Daoy (cell line): ENCODE measurements at regions not wholly inside any gene's neighbourhood (a gene's known extent, or its start where the extent isn't known, plus 50 kb on each side); places are given as distances from the start of the nearest gene placed in this dataset.
"Not testable (repeated sequence)": the region's sequence is repeated elsewhere in the genome, so short reads cannot be mapped to it uniquely, and the experiment has no call there.

ENCODE experiments used
- DNase-seq: peaks from one replicate; pipeline ENCODE4 v3.0.0-alpha.2; 2015; ENCODE audit warnings: low read depth

DNA sequence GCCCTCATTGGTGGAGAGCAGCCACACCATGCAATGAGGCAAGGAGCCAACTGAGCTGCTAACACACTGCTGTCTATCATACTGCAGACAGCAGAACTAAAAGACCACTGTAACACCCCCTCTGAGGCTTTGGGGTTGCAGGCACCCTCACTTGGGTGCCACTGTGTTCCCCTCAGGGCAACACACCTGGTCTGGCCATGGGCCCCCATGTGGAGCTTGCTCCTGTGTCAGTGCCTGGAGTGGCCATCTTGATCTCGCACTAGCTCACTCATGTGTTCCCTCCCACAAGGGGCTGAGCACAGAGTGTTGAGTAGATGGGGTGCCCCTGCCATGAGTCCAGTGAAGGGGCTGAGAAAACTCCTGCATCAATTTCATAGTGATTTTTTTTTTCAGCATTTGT, 532.4 kb upstream of the FTMT start:
- DNase-seq: no peak

DNA sequence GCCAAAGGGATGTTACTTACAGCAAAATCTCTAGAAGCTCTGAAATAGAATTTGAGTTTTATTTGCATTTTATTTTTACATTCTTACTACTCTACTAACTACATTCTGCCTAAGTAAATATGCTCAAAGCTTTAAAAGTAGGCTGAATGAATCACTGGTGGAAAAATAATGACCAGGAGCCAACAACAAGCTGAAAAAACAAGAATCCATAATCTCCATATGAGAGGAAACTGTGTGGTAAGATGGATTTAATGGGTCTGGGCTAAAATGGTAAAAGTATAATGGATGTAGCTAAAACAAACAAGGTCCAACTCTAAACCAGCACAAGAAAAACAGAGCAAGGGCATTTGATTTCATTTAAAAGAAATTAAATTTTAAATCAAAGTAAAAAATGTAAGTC, 525.8 kb upstream of the FTMT start:
- peak; percentile 4 for DNase-seq

DNA sequence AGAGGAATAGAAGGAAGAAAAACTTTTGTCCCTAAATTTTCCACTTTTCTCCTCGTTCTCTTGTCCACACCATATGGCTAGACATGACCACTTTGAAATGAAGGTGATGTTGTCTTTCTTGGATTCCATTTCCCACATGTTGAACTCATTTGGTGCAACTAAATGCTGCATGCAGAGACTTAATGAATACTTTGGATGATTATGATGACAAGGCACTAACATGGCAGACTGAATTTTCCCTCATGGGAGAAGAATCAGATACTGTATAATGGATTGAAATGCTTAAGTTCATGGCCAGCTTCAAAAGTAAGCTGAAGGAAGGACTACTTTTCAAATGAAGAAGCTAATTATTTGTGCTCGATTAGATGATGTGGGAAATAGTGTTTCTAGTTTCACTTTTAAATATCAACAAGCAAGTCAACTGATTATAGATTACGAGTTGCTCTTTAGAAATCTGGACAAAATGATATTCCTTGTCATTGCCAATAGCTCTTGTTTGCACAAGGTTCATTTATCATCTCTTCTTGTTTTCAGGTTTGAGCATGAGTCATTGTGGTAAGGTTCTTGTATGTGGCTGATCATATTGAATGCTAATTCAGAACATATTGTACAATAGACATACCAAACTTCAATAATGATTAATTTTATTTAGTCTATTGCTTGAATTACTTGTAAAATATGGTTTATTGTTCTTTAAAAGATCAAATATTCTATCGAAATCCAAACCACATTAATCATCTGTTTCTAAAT, 501.3 kb upstream of the FTMT start:
- no peak for DNase-seq

DNA sequence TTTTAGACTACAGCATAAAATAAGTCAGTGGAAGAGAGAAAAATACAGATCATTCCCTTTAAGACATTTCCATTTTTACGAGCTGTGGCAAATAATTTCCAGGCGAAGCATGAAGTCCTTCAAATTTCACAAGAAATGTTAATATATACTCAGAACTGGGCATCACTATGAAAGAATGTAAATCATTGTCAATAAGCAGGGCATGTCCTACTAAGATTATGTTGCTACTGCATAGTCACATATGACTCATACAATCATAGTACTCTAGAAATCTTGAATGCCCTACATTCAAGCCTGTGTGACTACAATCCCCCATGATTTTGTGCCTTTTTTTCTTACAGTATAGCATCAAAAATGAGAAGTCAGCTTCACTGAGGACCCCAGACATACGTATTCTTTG, 485.2 kb upstream of the FTMT start:
- peak; percentile 9 for DNase-seq

DNA sequence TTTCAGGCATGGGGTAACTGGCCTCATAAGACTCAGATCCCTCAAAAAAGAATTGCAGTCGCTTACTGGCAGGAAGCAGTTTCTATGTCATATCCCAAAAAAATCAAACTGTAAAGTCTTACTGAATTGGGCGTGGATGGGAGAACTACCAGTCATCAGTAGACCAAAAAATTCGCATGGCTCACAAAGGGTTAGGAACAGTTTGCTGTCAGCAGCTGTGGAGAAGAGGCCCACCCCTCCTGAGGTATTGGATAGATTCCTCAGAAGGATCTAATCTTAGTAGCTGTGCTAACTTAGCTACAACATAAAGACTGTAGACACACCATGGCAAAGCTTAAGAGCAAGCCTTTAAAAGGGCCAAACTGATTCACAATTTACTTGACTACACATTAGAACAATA, 478.3 kb upstream of the FTMT start:
- no peak for DNase-seq

DNA sequence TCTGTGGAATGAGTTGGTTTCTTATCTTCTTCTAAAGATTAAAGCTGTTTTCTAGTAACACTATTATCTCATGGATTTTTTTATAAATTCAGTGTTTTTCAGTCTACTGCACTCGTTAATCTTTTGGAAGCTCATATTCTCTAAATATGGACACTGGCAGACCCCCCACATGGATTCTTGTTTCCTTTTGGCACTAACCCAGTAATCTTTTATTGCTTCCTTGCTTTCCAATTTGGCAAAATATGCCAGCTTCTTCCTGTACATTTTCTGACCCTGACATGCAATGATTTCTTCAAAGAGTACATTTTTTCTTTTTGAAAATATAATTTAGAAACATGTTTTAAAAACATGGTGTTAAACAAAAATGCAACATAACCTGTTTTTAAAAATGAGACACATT, 474.2 kb upstream of the FTMT start:
- DNase-seq: peak; percentile 7

DNA sequence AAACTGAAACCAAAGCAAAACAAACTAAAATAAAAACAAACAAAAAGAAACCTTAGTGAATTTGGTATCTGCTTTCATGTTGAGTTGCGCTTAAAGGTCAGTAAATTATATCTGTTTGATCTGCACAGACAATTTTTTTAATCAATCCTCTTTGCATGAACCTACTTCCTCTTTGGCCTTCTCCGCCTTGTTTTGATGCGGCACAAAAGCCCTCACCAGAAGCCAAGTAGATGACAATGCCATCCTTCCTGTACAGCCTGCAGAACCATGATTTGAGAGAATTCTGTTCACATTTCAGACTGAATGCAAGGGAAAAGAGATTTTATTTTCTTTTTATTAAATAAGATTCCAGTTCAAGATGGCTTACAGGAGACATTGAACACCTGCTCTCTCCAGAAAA, 473.6 kb upstream of the FTMT start:
- no peak for DNase-seq

DNA sequence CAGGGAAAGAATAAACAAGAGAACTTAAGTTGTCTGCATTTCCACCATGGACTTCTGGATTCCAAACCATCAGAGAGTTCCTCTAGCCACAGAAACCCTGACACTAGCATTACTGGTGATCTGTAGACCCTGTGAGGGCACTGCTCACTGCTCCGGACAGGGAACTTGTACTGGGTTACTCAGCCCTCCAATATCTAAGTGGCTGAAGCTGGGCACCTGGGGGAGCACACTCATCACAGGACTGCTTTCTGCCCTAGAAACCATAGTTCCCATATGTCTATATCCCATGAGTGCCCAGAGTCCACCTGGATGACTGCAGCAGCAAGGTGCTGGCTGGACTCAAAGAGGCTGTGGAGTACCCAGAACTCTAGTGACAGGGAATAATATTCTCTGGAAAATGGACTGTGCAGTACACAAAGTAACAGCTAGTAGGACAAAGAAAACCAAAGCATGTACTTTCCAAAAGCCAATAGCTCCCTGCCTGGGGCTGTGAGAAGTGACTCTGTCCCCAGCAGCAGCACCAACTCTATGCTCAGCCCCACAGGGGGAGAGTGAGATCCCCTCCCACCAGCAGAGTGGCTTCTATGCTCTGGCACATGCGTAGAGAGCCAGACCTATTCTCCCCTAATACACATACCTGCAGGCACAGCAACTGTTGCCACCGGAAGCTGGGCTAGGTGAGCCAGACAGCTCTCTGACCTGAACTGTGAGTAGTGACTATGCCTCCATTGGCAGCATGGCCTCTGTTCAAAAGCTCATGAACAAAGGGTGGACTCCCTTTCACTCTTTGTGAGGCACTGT, 472.9 kb upstream of the FTMT start:
- DNase-seq: no peak

DNA sequence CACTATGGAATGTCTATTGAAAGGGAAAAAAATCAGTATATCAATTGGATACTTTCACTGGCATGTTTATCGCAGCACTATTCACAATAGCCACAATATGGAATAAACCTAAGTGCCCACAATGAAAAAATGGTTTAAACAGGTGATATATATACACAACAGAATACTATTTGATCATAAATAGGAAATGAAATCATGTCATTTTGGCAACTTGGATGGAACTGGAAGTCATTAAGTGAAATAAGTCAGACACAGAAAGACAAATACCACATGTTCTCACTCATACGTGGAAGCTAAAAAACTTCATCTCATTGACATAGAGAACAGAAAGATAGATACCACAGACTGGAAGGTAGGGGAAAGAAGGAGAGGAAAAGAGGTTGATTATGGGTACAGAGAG, 471.6 kb upstream of the FTMT start:
- no peak for DNase-seq

DNA sequence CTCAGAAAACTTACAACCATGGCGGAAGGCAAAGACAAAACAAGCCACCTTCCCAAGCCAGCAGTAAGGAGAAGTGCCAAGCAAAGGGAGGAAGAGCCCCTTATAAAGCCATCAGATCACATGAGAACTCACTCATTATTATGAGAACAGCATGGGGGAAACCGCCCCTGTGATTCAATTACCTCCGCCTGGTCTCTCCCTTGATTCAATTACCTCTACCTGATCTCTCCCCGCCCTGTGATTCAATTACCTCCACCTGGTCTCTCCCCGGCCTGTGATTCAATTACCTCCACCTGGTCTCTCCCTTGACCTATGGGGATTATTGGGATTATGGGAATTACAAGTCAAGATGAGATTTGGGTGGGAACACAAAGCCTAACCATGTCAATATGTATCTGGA, 467.3 kb upstream of the FTMT start:
- no peak for DNase-seq

DNA sequence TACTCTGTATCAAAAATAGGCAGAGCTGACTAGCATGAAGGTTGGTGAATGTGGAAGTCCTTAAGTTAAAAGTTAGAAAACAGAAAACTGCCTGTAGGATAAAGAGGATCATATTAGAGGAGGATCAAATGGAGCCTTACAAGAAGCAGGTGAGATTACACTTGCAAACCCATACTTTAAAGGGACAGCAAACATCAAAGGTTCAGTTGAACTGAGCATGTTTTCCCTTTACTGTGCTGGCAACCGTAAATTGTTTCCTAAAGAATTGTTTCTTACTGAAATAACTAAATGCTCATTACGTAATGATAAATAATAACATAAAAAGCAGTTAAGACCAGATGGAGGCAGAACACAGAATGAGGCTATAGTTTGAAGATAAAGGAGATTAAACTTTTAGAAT, 465.3 kb upstream of the FTMT start:
- no peak for DNase-seq

DNA sequence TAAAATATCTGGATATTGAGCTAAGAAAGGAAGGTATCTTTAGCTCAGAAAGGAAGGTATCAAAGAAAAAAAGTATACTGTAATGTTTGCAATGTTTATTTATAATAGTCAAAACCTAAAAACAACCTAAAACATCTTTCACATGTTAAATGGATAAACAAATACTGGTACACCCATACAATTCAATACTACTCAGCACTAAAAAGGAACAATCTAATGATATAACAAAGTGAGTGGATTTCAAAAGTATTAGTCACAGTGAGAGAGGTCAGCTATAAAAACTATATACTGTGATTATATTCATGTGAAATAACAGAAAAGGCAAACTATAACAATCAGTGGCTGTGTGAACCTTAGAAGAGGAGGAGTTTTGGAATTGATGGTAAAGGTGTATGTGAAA, 455.0 kb upstream of the FTMT start:
- no peak for DNase-seq

DNA sequence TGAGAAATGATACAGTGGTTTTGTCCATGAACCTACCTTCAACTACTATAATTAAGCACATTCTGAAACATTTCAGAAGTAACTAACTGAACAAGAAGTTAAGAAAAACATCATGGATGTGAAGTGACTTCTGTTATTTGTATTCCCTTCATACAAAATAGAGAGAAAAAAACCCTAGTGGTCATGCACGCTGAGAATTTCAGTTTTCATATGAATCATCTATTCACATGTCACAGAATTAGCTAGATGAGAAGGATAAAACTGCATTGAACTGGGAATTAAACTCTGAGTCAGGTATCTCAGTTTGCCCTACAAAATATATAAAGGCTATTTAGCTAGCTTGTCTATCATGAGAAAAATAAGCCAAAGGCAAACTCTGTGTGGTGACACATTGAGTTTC, 451.8 kb upstream of the FTMT start:
- no peak for DNase-seq

DNA sequence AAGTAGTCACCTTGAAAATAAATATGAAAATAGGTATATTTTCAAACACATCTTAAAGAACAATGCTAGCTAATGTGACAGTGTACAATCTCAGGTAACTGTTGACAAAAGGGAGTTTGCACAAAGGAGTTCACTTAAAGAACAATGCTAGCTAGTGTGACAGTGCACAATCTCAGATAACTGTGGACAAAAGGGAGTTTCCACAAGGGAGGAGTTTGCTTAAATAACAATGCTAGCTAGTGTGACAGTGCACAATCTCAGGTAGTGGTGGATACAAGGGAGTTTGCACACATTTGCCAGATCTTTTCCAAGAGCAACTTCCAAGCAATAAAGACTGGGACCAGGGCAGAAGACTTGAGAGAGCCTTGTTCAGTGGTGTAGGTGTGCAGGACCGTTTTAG, 442.9 kb upstream of the FTMT start:
- no peak for DNase-seq

DNA sequence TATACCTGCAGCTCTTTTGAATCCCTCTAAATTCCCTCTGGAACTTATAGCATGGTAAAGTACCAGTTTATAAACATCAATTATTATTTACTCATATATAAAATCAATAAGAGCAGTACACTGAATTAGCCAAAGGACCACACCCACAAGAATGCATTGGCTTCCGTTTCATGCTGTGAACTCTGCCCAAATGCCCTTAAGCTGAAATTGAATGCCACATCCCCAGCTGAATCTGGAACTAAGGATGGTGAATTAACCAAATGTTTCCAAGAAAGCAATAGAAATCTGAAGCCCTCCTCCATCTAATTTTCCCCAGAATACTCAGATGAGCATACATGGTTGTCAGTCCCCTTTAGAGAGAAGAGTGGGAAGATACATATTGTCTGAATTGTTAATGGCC, 436.4 kb upstream of the FTMT start:
- DNase-seq: peak; percentile 4

DNA sequence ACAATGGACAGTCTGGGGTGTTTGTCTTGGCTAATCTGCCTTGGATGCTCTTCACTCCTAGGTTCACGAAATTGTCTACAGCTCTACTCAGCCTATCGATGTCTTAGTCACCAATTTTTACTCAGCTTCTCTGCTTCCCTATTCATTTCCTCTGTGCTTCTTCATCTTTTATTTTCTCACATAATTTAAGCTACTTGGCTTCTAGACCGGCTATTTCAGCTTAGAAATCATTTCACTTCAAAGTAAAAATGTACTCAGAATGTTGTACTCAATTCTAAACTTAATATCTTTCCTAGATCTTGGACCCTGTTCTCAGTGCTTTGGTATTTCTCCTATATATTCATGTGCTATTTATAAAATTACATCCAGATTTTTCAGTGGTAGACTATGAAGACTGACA, 430.0 kb upstream of the FTMT start:
- no peak for DNase-seq

DNA sequence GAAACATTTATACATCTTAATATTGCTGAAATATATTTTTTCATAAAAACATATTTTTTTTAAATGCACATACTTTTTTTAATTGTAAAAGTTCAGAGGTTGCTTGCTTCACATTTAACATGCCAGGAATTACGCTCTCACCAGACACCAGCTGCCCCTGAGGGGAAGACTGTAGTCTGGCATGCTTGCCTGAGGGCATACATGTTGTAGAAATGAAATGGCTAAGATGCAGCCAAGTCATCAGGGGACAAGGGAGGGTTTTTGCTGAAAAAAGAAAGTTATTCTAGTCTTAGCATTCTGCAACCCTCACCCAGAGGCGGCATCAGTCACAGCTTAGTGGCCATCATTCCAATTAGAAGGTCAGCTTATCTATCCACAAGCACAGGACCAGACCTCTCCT, 426.7 kb upstream of the FTMT start:
- DNase-seq: no peak

DNA sequence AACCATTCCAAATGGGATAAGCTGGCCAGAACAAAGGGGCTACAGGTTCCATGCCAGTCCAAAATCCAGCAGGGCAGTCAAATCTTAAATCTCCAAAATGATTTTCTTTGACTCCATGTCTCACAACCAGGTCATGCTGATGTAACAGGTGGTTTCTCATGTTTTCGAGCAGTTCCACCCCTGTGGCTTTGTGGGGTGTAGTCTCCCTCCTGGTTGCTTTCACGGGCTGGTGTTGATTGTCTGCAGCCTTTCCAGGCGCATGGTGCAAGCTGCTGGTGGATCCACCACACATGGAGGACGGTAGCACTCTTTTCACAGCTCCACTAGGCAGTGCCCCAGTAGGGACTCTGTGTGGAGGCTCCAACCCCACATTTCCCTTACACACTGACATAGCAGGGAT, 425.5 kb upstream of the FTMT start:
- no peak for DNase-seq

DNA sequence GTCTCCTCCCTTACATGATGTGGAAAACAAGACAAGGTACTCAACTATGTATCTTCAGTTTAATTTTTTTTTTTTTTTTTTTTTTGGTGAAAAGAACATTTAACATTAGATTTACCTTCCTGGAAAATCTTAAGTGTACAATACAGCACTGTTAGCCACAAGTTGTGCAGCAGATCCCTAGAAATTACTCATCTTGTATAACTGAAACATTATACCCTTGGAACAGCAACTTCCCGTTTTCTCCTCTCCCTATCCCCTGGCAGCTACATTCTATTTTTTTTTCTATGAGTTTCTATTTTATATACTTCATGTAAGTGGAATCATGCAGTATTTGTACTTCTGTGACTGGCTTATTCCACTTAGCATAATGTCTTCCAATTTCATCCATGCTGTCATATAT, 421.9 kb upstream of the FTMT start:
- DNase-seq: no peak

DNA sequence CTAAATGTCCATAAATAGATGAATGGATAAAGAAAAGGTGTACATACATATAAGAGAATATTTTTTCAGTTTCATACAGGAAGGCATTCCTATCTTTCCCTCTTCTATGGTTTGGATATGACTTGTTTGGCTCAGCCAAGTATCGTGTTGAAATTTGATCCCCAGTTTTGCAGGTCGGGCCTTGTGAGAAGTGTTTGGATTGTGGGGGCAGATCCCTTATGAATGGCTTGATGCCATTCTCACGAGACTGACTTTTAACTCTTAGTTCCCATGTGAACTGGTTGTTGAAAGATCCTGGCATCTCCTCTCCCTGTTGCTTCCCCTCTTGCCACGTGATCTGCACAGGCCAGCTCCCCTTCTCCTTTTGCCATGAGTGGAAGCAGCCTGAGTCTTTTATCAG, 421.1 kb upstream of the FTMT start:
- DNase-seq: peak; percentile 8

DNA sequence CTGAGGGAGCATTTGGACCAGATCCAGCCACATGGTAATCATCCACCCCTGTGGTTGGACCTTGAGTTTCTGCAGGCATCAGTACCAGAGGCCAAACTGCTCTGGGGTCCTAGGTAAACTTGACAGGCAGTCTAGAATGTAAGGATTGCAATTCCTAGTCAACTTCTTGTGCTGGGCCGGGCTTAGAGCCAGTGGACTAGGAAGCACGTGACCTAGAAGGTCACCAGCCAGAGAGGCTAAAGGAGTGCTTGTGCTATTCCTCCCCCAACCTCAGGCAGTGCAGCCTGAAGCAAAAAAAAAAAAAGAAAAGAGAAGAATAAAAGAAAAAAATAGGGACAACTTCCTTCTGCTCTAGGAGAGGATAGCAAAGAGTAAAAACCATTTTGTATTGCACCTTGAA, 406.2 kb upstream of the FTMT start:
- DNase-seq: no peak

DNA sequence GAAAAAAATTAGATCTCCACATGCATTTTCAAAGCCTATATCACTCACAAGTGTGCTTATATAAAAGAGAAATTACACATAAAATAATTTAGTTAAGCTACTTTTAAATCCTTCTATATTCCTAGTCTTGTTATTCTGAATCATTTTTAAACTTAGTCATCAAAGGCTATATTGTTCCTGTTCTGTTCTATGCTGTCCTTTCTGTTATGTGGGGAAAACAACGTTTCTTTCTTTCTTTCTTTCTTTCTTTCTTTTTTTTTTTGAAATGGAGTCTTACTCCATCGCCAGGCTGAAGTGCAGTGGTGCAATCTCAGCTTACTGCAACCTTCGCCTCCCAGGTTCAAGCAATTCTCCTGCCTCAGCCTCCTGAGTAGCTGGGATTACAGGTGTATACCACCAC, 389.2 kb upstream of the FTMT start:
- no peak for DNase-seq

DNA sequence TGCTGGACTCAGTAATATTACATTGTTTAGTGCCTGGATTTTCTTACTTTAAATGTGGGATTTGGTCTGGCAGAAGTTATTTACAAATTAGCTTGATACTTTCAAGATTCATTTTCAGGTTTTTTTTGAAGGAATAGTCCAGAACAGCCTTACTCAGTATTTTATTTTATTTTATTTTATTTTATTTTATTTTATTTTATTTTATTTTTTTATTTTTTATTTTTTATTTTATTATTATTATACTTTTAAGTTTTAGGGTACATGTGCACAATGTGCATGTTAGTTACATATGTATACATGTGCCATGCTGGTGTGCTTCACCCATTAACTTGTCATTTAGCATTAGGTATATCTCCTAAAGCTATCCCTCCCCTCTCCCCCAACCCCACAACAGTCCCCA, 380.5 kb upstream of the FTMT start:
- DNase-seq: not testable (repeated sequence)

DNA sequence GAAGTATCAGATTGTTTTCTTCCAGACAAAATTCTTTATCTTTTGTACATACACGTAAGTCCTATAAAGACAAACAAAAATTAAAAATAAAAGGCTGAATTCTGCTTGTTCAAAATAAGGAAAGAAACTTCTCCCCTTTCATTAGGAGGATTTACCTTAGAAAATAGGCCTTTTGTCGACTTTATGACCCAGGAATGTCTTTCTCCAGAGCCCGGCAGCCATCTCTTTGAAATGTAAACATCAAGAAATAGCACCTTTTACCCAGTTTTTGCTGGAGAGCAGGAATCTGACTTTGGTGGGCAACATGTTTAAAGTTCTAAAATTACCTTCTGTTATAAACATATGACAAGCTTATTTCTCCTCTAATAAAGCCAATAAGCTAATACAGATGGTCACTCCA, 373.0 kb upstream of the FTMT start:
- no peak for DNase-seq
